IPS DF 6.9 (cell line): ENCODE measurements at regions not wholly inside any gene's neighbourhood (a gene's known extent, or its start where the extent isn't known, plus 50 kb on each side); places are given as distances from the start of the nearest gene placed in this dataset.
"Not testable (repeated sequence)": the region's sequence is repeated elsewhere in the genome, so short reads cannot be mapped to it uniquely, and the experiment has no call there.

Experiments used
- DNase-seq: peaks from one replicate; pipeline ENCODE4 v3.0.0-alpha.2; 2013; ENCODE audit warnings: low read depth, low spot score
- H3K27ac ChIP-seq: one replicate; pipeline ENCODE4 v1.5.1; 2013; ENCODE audit warnings: low read length, control low read depth
- H3K27me3 ChIP-seq: 2 replicates; pipeline ENCODE4 v1.6.1; 2013; ENCODE audit warnings: mild to moderate bottlenecking, low read length; ENCODE audit not compliant: control insufficient read depth, insufficient read depth
- H3K36me3 ChIP-seq: 2 replicates; pipeline ENCODE4 v1.6.1; 2013; ENCODE audit warnings: low read length; ENCODE audit not compliant: control insufficient read depth, insufficient read depth
- H3K4me1 ChIP-seq: 2 replicates; pipeline ENCODE4 v1.6.1; 2013; ENCODE audit warnings: low read length; ENCODE audit not compliant: control insufficient read depth, insufficient read depth
- H3K4me3 ChIP-seq: 2 replicates; pipeline ENCODE4 v1.5.1; 2013; ENCODE audit warnings: mild to moderate bottlenecking, low read length
- H3K9me3 ChIP-seq: 2 replicates; pipeline ENCODE4 v1.6.1; 2013; ENCODE audit warnings: low read length, inconsistent platforms; ENCODE audit not compliant: control insufficient read depth, insufficient read depth
- WGBS: extraction: QIAGEN DNeasy Blood & Tissue Kit; methylation state at CpG from one replicate; pipeline ENCODE4 v1.1.7; 2013; ENCODE audit warnings: mixed read lengths, missing lambda C conversion rate; ENCODE audit not compliant: insufficient read length, insufficient coverage; 5-methylcytosine and 5-hydroxymethylcytosine counted together

DNA sequence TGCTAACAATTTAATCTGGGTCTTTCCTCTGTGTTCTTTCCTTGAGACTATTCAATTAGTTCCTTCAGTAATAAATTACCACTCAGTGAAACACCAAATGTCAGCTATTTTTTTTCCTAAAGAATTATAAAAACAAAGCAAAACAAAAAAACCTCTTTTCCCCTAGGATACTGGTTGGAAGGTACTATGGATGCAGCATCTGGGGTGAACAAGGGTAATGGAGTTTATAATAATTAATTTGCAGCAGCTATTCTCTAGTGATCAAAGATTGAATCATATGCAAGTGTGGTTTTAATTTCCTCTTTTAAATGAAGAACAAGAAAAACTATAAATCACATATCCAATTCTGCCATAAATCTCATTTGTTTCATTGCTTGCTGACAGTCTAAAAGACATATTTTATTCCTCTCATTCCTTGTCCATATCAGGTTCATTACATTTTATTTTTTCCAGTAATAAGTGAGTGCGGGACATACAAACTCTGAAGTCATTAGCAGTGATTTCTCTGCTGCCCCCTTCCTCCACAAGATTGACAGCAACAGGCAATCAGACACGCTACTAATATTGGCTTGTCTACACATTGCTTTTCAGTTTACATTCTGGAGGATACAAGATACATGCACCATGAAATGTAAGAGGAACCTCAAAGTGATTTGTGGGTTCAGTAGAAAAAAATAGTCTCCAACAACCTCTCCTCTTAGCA lies 1093.4 kb upstream of the SLIT2 start:
- H3K9me3 ChIP-seq: no peaks in the 10 kb centered on the region
- no peaks in the 10 kb centered on the region for H3K27me3 ChIP-seq
- no peak overlapping the region for H3K27ac ChIP-seq
- no peaks in the 10 kb centered on the region for H3K4me1 ChIP-seq
- DNase-seq: no peak
- H3K36me3 ChIP-seq: no peaks in the 10 kb centered on the region
- H3K4me3 ChIP-seq: no peak overlapping the region
- WGBS: no CpG with 5 or more reads among the region's 2 CpGs

DNA sequence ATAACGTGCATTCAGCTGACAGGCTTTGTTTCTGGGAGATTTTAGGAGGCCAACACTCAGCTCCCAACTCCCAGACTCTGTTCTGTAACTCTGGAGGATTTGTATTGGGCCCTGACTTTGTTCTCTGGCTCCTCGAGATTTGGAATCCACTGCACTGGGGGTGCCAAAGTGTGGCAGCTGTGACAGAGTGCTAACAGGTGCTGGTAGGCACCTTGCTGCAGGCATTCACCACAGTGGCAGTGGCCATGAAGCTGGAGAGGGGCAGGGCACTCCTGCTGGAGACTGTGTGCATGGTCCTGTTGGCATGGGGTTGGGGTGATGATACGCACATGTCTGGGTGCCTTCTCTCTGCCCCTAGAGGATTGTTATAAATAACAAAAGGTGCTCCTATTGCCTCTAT lies 1094.9 kb upstream of the SLIT2 start:
- H3K9me3 ChIP-seq: no peaks in the 10 kb centered on the region
- no peaks in the 10 kb centered on the region for H3K27me3 ChIP-seq
- H3K36me3 ChIP-seq: no peaks in the 10 kb centered on the region
- H3K4me1 ChIP-seq: no peaks in the 10 kb centered on the region
- H3K4me3 ChIP-seq: no peak overlapping the region
- no peak for DNase-seq
- whole genome bisulfite sequencing: no CpG with 5 or more reads among the region's 3 CpGs
- H3K27ac ChIP-seq: no peak overlapping the region

DNA sequence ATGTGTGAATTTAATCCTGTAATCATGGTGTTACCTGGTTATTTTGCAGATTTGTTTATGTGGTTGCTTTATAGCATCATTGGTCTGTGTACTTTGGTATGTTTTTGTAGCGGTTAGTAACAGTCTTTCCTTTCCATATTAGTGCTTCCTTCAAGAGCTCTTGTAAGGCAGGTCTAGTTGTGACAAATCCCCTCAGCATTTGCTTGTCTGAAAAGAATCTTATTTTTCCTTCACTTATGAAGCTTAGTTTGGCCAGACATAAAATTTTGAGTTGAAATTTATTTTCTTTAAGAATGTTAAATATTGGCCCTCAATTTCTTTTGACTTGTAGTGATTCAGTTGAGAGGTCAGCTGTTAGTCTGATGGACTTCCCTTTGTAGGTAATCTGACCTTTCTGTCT lies 1096.1 kb upstream of the SLIT2 start:
- no CpG with 5 or more reads among the region's 1 CpG for WGBS

DNA sequence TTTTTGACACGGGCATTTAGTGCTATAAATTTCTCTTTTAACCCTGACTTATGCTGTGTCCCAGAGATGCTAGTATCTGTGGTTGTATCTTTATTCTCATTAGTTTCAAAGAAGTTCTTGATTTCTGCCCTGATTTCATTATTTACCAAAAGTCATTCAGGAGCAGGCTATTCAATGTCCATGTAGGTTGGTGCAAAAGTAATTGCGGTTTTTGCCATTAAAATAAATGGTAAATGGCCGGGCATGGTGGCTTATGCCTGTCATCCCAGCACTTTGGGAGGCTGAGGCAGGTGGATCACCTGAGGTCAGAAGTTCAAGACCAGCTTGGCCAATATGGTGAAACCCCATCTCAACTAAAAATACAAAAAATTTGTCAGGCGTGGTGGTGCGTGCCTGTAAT lies 1097.4 kb upstream of the SLIT2 start:
- not testable (repeated sequence) for DNase-seq, H3K27ac ChIP-seq, H3K36me3 ChIP-seq, H3K27me3 ChIP-seq, H3K4me3 ChIP-seq, H3K4me1 ChIP-seq, H3K9me3 ChIP-seq
- WGBS: no CpG with 5 or more reads among the region's 5 CpGs

More for the DNA sequence above, 1096.1 kb upstream of the SLIT2 start:
- H3K27me3 ChIP-seq: no peaks in the 10 kb centered on the region
- no peaks in the 10 kb centered on the region for H3K9me3 ChIP-seq
- H3K4me3 ChIP-seq: no peak overlapping the region
- H3K4me1 ChIP-seq: no peaks in the 10 kb centered on the region
- no peak overlapping the region for H3K27ac ChIP-seq
- H3K36me3 ChIP-seq: no peaks in the 10 kb centered on the region
- DNase-seq: no peak

DNA sequence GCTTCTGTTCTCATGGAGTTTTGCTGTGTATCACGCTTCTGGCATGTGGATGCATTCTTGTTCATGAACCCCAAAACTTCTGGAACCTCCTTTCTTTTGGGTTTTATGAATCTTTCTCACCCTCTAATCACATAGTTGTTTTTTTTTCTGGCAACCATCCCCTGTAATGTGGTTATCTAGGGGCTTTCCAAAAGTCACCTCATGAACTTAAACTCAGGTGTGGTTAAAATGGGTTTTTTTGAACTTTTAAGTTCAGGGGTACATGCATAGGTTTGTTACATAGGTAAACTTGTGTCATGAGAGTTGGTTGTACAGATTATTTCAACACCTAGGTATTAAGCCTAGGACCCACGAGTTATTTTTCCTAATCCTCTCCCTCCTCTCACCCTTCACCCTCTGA lies 1099.4 kb upstream of the SLIT2 start:
- Histone ChIP-seq H3K4me1 (no peaks in the 10 kb centered on the region), H3K27ac (no peak overlapping the region), H3K27me3 (no peaks in the 10 kb centered on the region), H3K4me3 (no peak overlapping the region), H3K9me3 (no peaks in the 10 kb centered on the region), H3K36me3 (no peaks in the 10 kb centered on the region)
- WGBS: no CpG with 5 or more reads among the region's 2 CpGs
- DNase-seq: no peak

DNA sequence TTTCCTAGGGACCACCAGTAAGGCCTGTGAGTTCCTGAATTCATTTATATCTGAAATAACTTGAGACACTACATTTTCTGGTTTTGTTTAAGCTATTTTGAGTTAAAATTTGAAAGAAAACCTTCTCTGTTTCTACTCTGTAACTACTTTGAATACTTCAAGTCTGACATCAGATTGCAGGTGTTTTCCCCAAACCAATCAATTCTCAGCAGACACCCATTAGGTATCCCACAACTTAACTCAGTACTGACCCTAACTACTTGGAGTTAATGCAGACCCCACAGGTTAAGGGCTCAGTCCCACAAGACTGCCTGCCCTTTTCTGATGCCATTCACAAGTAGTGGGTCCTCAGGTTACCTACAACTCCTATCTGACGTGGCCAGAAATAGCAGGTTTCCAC lies 1100.0 kb upstream of the SLIT2 start:
- Histone ChIP-seq H3K36me3 (no peaks in the 10 kb centered on the region), H3K4me3 (no peak overlapping the region), H3K27ac (no peak overlapping the region), H3K4me1 (no peaks in the 10 kb centered on the region), H3K27me3 (no peaks in the 10 kb centered on the region), H3K9me3 (no peaks in the 10 kb centered on the region)
- no peak for DNase-seq
- WGBS: no CpG with 5 or more reads among the region's 1 CpG

DNA sequence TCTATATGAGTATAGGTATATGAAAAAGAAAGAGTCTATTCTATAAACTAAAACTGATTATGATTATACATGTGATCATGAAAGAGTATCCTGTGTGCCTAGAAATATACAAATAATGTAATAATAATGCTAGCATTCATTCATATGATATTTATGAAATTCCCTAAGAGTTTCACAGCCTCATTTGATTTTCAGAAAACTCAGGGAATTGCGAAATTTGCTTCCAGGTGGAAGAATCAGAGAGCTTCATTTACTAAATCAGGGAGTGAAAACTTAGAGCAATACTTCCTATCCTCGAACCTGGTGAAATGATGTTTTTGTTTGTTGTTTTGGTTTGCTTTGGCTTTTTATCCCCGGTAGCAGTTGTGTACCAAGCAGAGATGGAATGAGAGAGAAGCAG lies 1105.7 kb upstream of the SLIT2 start:
- Histone ChIP-seq H3K27ac (no peak overlapping the region), H3K36me3 (no peaks in the 10 kb centered on the region), H3K9me3 (no peaks in the 10 kb centered on the region), H3K4me3 (no peak overlapping the region), H3K4me1 (no peaks in the 10 kb centered on the region), H3K27me3 (no peaks in the 10 kb centered on the region)
- no CpG with 5 or more reads among the region's 3 CpGs for WGBS
- no peak for DNase-seq

DNA sequence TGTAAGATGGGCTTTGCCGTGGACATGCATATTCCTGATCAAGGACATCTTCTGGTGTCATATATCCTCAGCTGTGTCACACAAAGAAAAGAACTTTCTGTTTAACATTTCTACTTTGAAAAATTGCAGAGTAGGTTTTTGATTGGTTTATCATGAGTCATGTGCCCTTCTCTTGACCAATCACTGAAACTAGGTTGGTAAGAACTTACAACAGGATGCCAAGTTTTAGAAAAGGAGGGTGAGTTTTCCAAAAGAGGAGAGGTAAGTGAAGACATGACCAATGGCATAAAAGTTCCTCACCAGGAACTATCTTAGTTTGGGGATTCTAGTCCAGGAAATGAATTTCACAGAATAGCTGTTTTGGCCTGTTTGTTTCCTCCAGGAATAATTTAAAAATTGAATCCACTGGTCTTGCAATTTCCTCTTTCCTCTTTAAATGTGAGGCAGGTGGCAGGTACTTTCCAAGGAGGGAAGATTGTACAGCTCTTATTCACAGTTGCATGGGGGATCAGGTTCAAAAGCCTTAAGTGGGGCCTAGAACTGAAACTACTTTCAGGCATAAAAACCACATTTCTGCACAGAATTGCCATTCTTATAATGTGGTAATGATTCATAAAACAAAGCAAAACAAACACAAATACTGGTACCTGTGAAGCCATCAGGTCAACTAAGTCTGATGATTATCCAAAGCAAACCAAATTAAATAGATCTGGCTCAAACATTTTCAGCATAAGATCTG lies 1114.5 kb upstream of the LCORL start:
- WGBS: no CpG with 5 or more reads among the region's 1 CpG
- H3K36me3 ChIP-seq: no peaks in the 10 kb centered on the region
- no peak overlapping the region for H3K4me3 ChIP-seq
- no peaks in the 10 kb centered on the region for H3K4me1 ChIP-seq
- DNase-seq: no peak
- H3K27me3 ChIP-seq: no peaks in the 10 kb centered on the region
- no peaks in the 10 kb centered on the region for H3K9me3 ChIP-seq
- H3K27ac ChIP-seq: no peak overlapping the region

DNA sequence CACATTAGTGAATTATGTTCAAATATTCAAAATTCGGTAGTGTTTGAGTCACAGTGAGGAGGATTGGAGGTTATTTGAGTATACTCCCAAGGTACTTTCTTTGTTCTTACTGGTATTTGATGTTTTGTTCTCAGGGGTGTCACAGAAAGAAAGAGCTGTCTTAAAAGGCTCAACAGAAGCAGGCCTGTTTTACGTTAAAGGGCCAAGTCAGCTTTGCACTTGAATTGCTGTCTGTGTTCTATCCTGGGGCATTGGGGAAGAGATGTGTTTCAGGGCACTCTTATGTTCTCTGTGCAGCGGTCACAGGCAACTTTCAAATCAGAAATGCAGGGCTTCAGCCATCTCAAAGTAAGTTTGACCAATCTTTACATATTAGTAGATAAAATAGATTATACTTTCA lies 1113.1 kb upstream of the LCORL start:
- no peaks in the 10 kb centered on the region for H3K9me3 ChIP-seq

DNA sequence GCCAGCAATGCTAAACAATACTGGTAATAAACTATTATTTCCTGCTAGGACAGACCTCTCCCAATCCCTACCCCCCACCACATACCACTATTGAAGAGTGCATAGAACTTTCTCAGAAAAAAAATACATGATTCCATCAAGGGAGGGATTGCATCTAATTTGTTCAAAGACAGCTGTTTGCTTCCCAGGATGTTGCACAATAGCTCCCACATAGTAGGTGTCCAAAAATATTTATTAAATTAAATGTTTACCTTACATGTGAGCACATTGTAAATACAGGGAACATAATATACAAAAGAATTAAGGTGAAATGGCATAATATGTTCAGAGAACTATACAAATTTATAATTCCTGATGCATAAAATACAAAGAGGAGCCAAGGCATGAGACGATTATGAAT lies 1111.8 kb upstream of the LCORL start:
- no peak overlapping the region for H3K27ac ChIP-seq
- WGBS: no CpG with 5 or more reads among the region's 1 CpG
- no peaks in the 10 kb centered on the region for H3K4me1 ChIP-seq
- no peak for DNase-seq
- no peaks in the 10 kb centered on the region for H3K9me3 ChIP-seq
- H3K4me3 ChIP-seq: no peak overlapping the region
- H3K36me3 ChIP-seq: no peaks in the 10 kb centered on the region
- no peaks in the 10 kb centered on the region for H3K27me3 ChIP-seq

More for the DNA sequence above, 1113.1 kb upstream of the LCORL start:
- no CpG with 5 or more reads among the region's 3 CpGs for WGBS
- H3K36me3 ChIP-seq: no peaks in the 10 kb centered on the region
- DNase-seq: no peak
- H3K27ac ChIP-seq: no peak overlapping the region
- H3K4me3 ChIP-seq: no peak overlapping the region
- H3K27me3 ChIP-seq: no peaks in the 10 kb centered on the region
- H3K4me1 ChIP-seq: no peaks in the 10 kb centered on the region

DNA sequence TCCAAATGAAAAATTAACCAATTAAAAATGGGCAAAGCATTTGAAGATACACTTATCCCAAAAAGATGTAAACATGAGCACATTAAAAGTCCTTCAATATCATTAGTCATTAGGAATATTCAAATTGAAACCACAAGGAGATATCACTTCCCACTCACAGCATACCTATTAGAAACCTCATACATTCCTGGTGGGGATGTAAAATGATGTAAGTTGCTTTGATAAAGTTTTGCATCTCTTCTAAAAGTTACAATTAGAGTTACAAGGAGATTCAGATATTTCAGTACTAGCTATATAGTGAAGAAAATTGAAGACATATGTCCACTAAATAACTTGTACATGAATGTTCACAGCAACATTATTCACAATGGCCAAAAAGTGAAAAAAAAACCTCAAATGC lies 1109.3 kb upstream of the LCORL start:
- no peaks in the 10 kb centered on the region for H3K36me3 ChIP-seq
- H3K4me3 ChIP-seq: no peak overlapping the region
- no peaks in the 10 kb centered on the region for H3K9me3 ChIP-seq
- H3K4me1 ChIP-seq: no peaks in the 10 kb centered on the region
- DNase-seq: no peak
- H3K27ac ChIP-seq: no peak overlapping the region
- no peaks in the 10 kb centered on the region for H3K27me3 ChIP-seq
